ENCODE measurements at regions not wholly inside any gene's neighbourhood (a gene's known extent, or its start where the extent isn't known, plus 50 kb on each side); places are given as distances from the start of the nearest gene placed in this dataset.
"Not testable (repeated sequence)": the region's sequence is repeated elsewhere in the genome, so short reads cannot be mapped to it uniquely, and the experiment has no call there.

- no peaks in the 10 kb centered on the region for H3K36me3 ChIP-seq (ENCODE audit: insufficient read depth, low read length)
- no peak overlapping the region for H3K9ac ChIP-seq (ENCODE audit: low read length)
- H3K27ac ChIP-seq (ENCODE audit: low read depth, low read length) = no peak overlapping the region
- no peaks in the 10 kb centered on the region for H3K9me3 ChIP-seq (ENCODE audit: low read length)
- no peak overlapping the region for H3K4me3 ChIP-seq (ENCODE audit: low read depth in 1 of 2, low read length in 2 of 2)
- H3K27me3 ChIP-seq (ENCODE audit: control insufficient read depth in 1 of 2, insufficient read depth in 2 of 2, low read length in 2 of 2) = no peaks in the 10 kb centered on the region
- no peaks in the 10 kb centered on the region for H3K4me1 ChIP-seq (ENCODE audit: insufficient read depth, low read length)
Measured at GRCh38 chr13:82560889-82561288, 1321.4 kb downstream of the SLITRK1 start.

- no peaks in the 10 kb centered on the region for H3K4me1 ChIP-seq (ENCODE audit: insufficient read depth, low read length)
- H3K4me3 ChIP-seq (ENCODE audit: low read depth in 1 of 2, low read length in 2 of 2) = no peak overlapping the region
- H3K27me3 ChIP-seq (ENCODE audit: control insufficient read depth in 1 of 2, insufficient read depth in 2 of 2, low read length in 2 of 2) = no peaks in the 10 kb centered on the region
- H3K27ac ChIP-seq (ENCODE audit: low read depth, low read length) = no peak overlapping the region
- H3K36me3 ChIP-seq (ENCODE audit: insufficient read depth, low read length) = no peaks in the 10 kb centered on the region
- H3K9me3 ChIP-seq (ENCODE audit: low read length) = no peaks in the 10 kb centered on the region
- no peak overlapping the region for H3K9ac ChIP-seq (ENCODE audit: low read length)
Measured at GRCh38 chr13:82522872-82523271, 1359.4 kb downstream of the SLITRK1 start.

GRCh38 chr13:82506805-82507414 is 1375.4 kb downstream of the SLITRK1 start:
- H3K27me3 ChIP-seq (ENCODE audit: control insufficient read depth in 1 of 2, insufficient read depth in 2 of 2, low read length in 2 of 2) = no peaks in the 10 kb centered on the region
- H3K4me1 ChIP-seq (ENCODE audit: insufficient read depth, low read length) = no peaks in the 10 kb centered on the region
- no peak overlapping the region for H3K9ac ChIP-seq (ENCODE audit: low read length)
- no peak overlapping the region for H3K27ac ChIP-seq (ENCODE audit: low read depth, low read length)
- no peaks in the 10 kb centered on the region for H3K36me3 ChIP-seq (ENCODE audit: insufficient read depth, low read length)
- H3K4me3 ChIP-seq (ENCODE audit: low read depth in 1 of 2, low read length in 2 of 2) = no peak overlapping the region
- no peaks in the 10 kb centered on the region for H3K9me3 ChIP-seq (ENCODE audit: low read length)

- no peak overlapping the region for H3K27ac ChIP-seq (ENCODE audit: low read depth, low read length)
- no peaks in the 10 kb centered on the region for H3K9me3 ChIP-seq (ENCODE audit: low read length)
- H3K9ac ChIP-seq (ENCODE audit: low read length) = no peak overlapping the region
- H3K4me1 ChIP-seq (ENCODE audit: insufficient read depth, low read length) = no peaks in the 10 kb centered on the region
- H3K36me3 ChIP-seq (ENCODE audit: insufficient read depth, low read length) = no peaks in the 10 kb centered on the region
- H3K27me3 ChIP-seq (ENCODE audit: control insufficient read depth in 1 of 2, insufficient read depth in 2 of 2, low read length in 2 of 2) = no peaks in the 10 kb centered on the region
- H3K4me3 ChIP-seq (ENCODE audit: low read depth in 1 of 2, low read length in 2 of 2) = no peak overlapping the region
Measured at GRCh38 chr13:82501834-82502233, 1380.4 kb downstream of the SLITRK1 start.

- Histone ChIP-seq H3K4me1 (ENCODE audit: insufficient read depth, low read length) (no peaks in the 10 kb centered on the region), H3K9me3 (ENCODE audit: low read length) (no peaks in the 10 kb centered on the region), H3K9ac (ENCODE audit: low read length) (no peak overlapping the region), H3K36me3 (ENCODE audit: insufficient read depth, low read length) (no peaks in the 10 kb centered on the region), H3K4me3 (ENCODE audit: low read depth in 1 of 2, low read length in 2 of 2) (no peak overlapping the region), H3K27me3 (ENCODE audit: control insufficient read depth in 1 of 2, insufficient read depth in 2 of 2, low read length in 2 of 2) (no peaks in the 10 kb centered on the region), H3K27ac (ENCODE audit: low read depth, low read length) (no peak overlapping the region)
Measured at GRCh38 chr13:82480415-82480814, 1401.9 kb downstream of the SLITRK1 start.

GRCh38 chr13:82477436-82477835 is 1404.8 kb downstream of the SLITRK1 start:
- Histone ChIP-seq H3K36me3 (ENCODE audit: insufficient read depth, low read length) (no peaks in the 10 kb centered on the region), H3K9me3 (ENCODE audit: low read length) (no peaks in the 10 kb centered on the region), H3K27ac (ENCODE audit: low read depth, low read length) (no peak overlapping the region), H3K4me1 (ENCODE audit: insufficient read depth, low read length) (no peaks in the 10 kb centered on the region), H3K27me3 (ENCODE audit: control insufficient read depth in 1 of 2, insufficient read depth in 2 of 2, low read length in 2 of 2) (no peaks in the 10 kb centered on the region), H3K4me3 (ENCODE audit: low read depth in 1 of 2, low read length in 2 of 2) (no peak overlapping the region), H3K9ac (ENCODE audit: low read length) (no peak overlapping the region)

- Histone ChIP-seq H3K4me3 (ENCODE audit: low read depth in 1 of 2, low read length in 2 of 2) (no peak overlapping the region), H3K27ac (ENCODE audit: low read depth, low read length) (no peak overlapping the region), H3K9me3 (ENCODE audit: low read length) (no peaks in the 10 kb centered on the region), H3K27me3 (ENCODE audit: control insufficient read depth in 1 of 2, insufficient read depth in 2 of 2, low read length in 2 of 2) (no peaks in the 10 kb centered on the region), H3K4me1 (ENCODE audit: insufficient read depth, low read length) (no peaks in the 10 kb centered on the region), H3K9ac (ENCODE audit: low read length) (no peak overlapping the region), H3K36me3 (ENCODE audit: insufficient read depth, low read length) (no peaks in the 10 kb centered on the region)
Measured at GRCh38 chr13:82467626-82468025, 1414.6 kb downstream of the SLITRK1 start.

- not testable (repeated sequence) for H3K9me3 ChIP-seq (ENCODE audit: low read length); H3K27ac ChIP-seq (ENCODE audit: low read depth, low read length); H3K4me1 ChIP-seq (ENCODE audit: insufficient read depth, low read length); H3K36me3 ChIP-seq (ENCODE audit: insufficient read depth, low read length); H3K9ac ChIP-seq (ENCODE audit: low read length); H3K27me3 ChIP-seq (ENCODE audit: control insufficient read depth in 1 of 2, insufficient read depth in 2 of 2, low read length in 2 of 2); H3K4me3 ChIP-seq (ENCODE audit: low read depth in 1 of 2, low read length in 2 of 2)
Measured at GRCh38 chr13:82459575-82459974, 1422.7 kb downstream of the SLITRK1 start.

- Histone ChIP-seq H3K9me3 (ENCODE audit: low read length) (no peaks in the 10 kb centered on the region), H3K27me3 (ENCODE audit: control insufficient read depth in 1 of 2, insufficient read depth in 2 of 2, low read length in 2 of 2) (no peaks in the 10 kb centered on the region), H3K36me3 (ENCODE audit: insufficient read depth, low read length) (no peaks in the 10 kb centered on the region), H3K4me1 (ENCODE audit: insufficient read depth, low read length) (no peaks in the 10 kb centered on the region), H3K4me3 (ENCODE audit: low read depth in 1 of 2, low read length in 2 of 2) (no peak overlapping the region), H3K27ac (ENCODE audit: low read depth, low read length) (no peak overlapping the region), H3K9ac (ENCODE audit: low read length) (no peak overlapping the region)
Measured at GRCh38 chr13:82458169-82458568, 1424.1 kb downstream of the SLITRK1 start.

GRCh38 chr13:82457548-82457947 is 1424.7 kb downstream of the SLITRK1 start:
- H3K9ac ChIP-seq (ENCODE audit: low read length); H3K36me3 ChIP-seq (ENCODE audit: insufficient read depth, low read length); H3K27me3 ChIP-seq (ENCODE audit: control insufficient read depth in 1 of 2, insufficient read depth in 2 of 2, low read length in 2 of 2); H3K4me3 ChIP-seq (ENCODE audit: low read depth in 1 of 2, low read length in 2 of 2); H3K4me1 ChIP-seq (ENCODE audit: insufficient read depth, low read length); H3K27ac ChIP-seq (ENCODE audit: low read depth, low read length); H3K9me3 ChIP-seq (ENCODE audit: low read length): not testable (repeated sequence)

- Histone ChIP-seq H3K4me3 (ENCODE audit: low read depth in 1 of 2, low read length in 2 of 2) (no peak overlapping the region), H3K27me3 (ENCODE audit: control insufficient read depth in 1 of 2, insufficient read depth in 2 of 2, low read length in 2 of 2) (no peaks in the 10 kb centered on the region), H3K9ac (ENCODE audit: low read length) (no peak overlapping the region), H3K27ac (ENCODE audit: low read depth, low read length) (no peak overlapping the region), H3K4me1 (ENCODE audit: insufficient read depth, low read length) (no peaks in the 10 kb centered on the region), H3K9me3 (ENCODE audit: low read length) (no peaks in the 10 kb centered on the region), H3K36me3 (ENCODE audit: insufficient read depth, low read length) (no peaks in the 10 kb centered on the region)
Measured at GRCh38 chr13:82447416-82448077, 1434.7 kb downstream of the SLITRK1 start.

Data from muscle layer of colon (tissue), 2 donors.